ENCODE measurements at regions not wholly inside any gene's neighbourhood (a gene's known extent, or its start where the extent isn't known, plus 50 kb on each side); places are given as distances from the start of the nearest gene placed in this dataset.

DNA sequence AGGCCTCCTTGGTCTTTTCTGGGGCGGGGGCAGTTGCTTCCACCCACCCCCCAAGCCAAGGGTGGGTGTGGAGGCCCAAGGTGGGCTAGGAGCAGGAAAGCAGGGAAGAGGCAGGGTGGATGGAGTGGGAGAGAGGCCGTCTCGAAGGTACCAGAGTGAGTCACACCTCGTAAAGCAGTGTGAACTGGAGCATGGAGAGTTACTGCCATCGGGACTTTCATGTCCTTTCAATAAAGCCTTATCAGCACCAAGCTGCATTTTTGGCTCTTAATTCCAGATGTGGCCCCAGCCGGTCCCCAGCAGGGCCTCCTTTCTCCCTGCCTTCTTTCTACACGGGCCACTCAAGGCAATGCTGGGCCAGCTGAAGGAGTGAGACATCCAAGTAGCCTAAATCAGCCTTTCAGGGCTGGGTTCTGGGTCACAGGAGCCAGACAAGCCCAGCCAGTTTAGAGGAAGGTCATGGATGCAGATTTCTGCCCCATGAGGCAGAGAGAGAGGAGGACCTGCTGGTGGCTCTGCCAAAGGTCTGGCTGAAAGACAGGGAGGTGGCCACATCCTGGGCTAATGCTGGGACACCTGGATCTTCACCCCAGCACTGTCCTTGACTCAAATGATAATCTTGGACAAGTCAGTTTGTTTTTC, 59.0 kb upstream of the CD82 start:
- no peak overlapping the region for H3K27ac Mint-ChIP-seq
- H3K36me3 Mint-ChIP-seq: no peaks in the 10 kb centered on the region

GRCh38 chr11:44507491-44507890, 58.0 kb upstream of the CD82 start:
- Mint-ChIP-seq H3K27ac (no peak overlapping the region), H3K4me1 (no peaks in the 10 kb centered on the region), H3K27me3 (peaks cover 5% of the 10 kb centered on the region), H3K9me3 (no peaks in the 10 kb centered on the region), H3K4me3 (no peak overlapping the region), H3K36me3 (no peaks in the 10 kb centered on the region)
- DNase-seq: no peak

More for the DNA sequence above, 59.0 kb upstream of the CD82 start:
- DNase-seq: no peak
- Mint-ChIP-seq H3K27me3 (peaks cover 5% of the 10 kb centered on the region), H3K9me3 (no peaks in the 10 kb centered on the region), H3K4me1 (no peaks in the 10 kb centered on the region), H3K4me3 (no peak overlapping the region)

DNA sequence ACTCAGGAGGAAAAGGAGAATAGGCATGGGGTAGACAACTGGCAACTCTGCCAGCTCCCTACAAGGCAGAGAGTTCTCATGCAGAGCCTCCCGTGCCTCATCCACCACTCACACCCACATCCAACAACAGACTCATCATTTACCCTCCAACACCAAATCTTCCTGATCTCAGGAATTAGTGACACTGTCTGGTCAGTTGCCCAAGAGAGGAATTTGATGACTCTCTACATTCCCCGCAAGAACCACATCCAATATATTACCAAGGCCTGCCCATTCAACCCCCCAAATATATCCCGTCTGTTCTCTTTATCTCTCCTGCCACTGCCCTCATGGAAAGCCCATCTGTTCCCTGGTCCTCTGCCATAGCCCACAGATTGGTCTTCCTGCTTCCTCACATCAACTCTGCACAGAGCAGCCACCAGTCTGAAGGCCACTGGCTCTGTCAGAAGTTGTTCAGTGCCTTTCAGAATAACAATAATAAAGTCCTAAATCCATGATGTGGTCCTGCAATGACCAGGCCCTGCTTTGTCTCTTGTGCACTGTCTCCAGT, 57.5 kb upstream of the CD82 start:
- Mint-ChIP-seq H3K36me3 (no peaks in the 10 kb centered on the region), H3K4me1 (no peaks in the 10 kb centered on the region), H3K4me3 (no peak overlapping the region), H3K9me3 (no peaks in the 10 kb centered on the region), H3K27me3 (peaks cover 5% of the 10 kb centered on the region), H3K27ac (no peak overlapping the region)
- no peak for DNase-seq

DNA sequence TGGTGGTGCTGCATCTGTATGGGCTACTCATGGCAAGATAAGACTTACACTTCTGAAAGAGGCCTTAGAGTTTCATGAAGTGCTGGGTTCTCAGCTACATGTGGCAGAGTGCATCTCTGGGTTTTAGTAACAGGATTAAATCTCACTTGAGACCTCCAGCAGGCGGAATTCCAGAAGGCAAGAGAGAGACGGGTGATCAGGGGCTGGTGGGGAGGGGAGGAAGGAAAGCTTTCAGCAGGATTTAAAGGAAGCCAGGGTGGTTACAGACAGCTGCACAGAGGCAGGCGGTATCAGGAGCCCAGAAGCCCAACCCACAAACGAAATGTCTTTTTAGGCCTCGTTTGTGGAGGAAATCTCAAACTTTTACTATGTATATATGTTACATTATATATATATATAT, 56.2 kb upstream of the CD82 start:
- no peak for DNase-seq
- Mint-ChIP-seq H3K4me3 (no peak overlapping the region), H3K27ac (no peak overlapping the region), H3K9me3 (no peaks in the 10 kb centered on the region), H3K36me3 (no peaks in the 10 kb centered on the region), H3K4me1 (no peaks in the 10 kb centered on the region), H3K27me3 (peaks cover 5% of the 10 kb centered on the region)

DNA sequence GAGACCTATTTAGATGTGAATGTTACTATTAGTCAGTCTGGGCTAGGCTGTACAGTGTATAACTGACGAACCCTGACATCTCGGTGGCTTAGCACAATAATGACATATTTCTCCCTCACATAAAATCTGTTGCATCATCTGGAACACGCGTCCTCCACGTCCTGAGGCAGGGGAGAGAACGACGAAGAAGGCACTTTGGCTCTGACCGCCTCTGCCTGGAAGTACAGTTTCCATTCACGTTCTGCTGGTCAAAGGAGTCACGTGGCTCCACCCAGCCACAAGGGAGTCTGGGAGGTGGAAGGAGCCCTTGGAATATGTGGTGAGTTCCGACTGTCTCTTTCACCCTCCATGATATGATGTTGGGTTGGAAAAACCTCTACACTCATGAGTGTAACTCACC, 55.1 kb upstream of the CD82 start:
- Mint-ChIP-seq H3K36me3 (no peaks in the 10 kb centered on the region), H3K4me3 (no peak overlapping the region), H3K27me3 (peaks cover 5% of the 10 kb centered on the region), H3K4me1 (no peaks in the 10 kb centered on the region), H3K27ac (no peak overlapping the region), H3K9me3 (no peaks in the 10 kb centered on the region)
- DNase-seq: no peak

- Mint-ChIP-seq H3K9me3 (no peaks in the 10 kb centered on the region), H3K27ac (no peak overlapping the region), H3K4me3 (no peak overlapping the region), H3K27me3 (no peaks in the 10 kb centered on the region), H3K36me3 (no peaks in the 10 kb centered on the region), H3K4me1 (no peaks in the 10 kb centered on the region)
- no peak for DNase-seq
Observed at GRCh38 chr11:44512818-44513217, 52.6 kb upstream of the CD82 start.

GRCh38 chr11:44515048-44515447, 50.4 kb upstream of the CD82 start:
- no peaks in the 10 kb centered on the region for H3K36me3 Mint-ChIP-seq
- H3K27ac Mint-ChIP-seq: no peak overlapping the region
- H3K27me3 Mint-ChIP-seq: peaks cover 6% of the 10 kb centered on the region
- no peaks in the 10 kb centered on the region for H3K9me3 Mint-ChIP-seq
- no peak overlapping the region for H3K4me3 Mint-ChIP-seq
- no peak for DNase-seq
- no peaks in the 10 kb centered on the region for H3K4me1 Mint-ChIP-seq
